ENCODE measurements at regions not wholly inside any gene's neighbourhood (a gene's known extent, or its start where the extent isn't known, plus 50 kb on each side); places are given as distances from the start of the nearest gene placed in this dataset.
"Not testable (repeated sequence)": the region's sequence is repeated elsewhere in the genome, so short reads cannot be mapped to it uniquely, and the experiment has no call there.

- not testable (repeated sequence) for H3K27ac ChIP-seq (ENCODE audit: low read depth in 2 of 2, low read length in 2 of 2); H3K36me3 ChIP-seq (ENCODE audit: control insufficient read depth in 2 of 2, insufficient read depth in 2 of 2, low read length in 2 of 2); H3K27me3 ChIP-seq (ENCODE audit: control insufficient read depth in 2 of 2, insufficient read depth in 2 of 2, low read length in 2 of 2); H3K4me3 ChIP-seq (ENCODE audit: low read length in 2 of 2); H3K9me3 ChIP-seq (ENCODE audit: control insufficient read depth in 2 of 2, low read length in 2 of 2); H3K9ac ChIP-seq (ENCODE audit: low read depth in 1 of 2, low read length in 2 of 2); H3K4me1 ChIP-seq (ENCODE audit: control insufficient read depth in 2 of 2, insufficient read depth in 2 of 2, low read length in 2 of 2)
These were observed 188.9 kb downstream of the FASLG start for GRCh38 chr1:172847814-172848213.

- H3K9me3 ChIP-seq (ENCODE audit: control insufficient read depth in 2 of 2, low read length in 2 of 2) = no peaks in the 10 kb centered on the region
- no peak overlapping the region for H3K4me3 ChIP-seq (ENCODE audit: low read length in 2 of 2)
- no peaks in the 10 kb centered on the region for H3K36me3 ChIP-seq (ENCODE audit: control insufficient read depth in 2 of 2, insufficient read depth in 2 of 2, low read length in 2 of 2)
- H3K9ac ChIP-seq (ENCODE audit: low read depth in 1 of 2, low read length in 2 of 2) = no peak overlapping the region
- H3K27ac ChIP-seq (ENCODE audit: low read depth in 2 of 2, low read length in 2 of 2) = no peak overlapping the region
- H3K4me1 ChIP-seq (ENCODE audit: control insufficient read depth in 2 of 2, insufficient read depth in 2 of 2, low read length in 2 of 2) = peaks cover 0 to 4% of the 10 kb centered on the region in 2 donors
- no peaks in the 10 kb centered on the region for H3K27me3 ChIP-seq (ENCODE audit: control insufficient read depth in 2 of 2, insufficient read depth in 2 of 2, low read length in 2 of 2)
These were observed 190.8 kb downstream of the FASLG start for GRCh38 chr1:172849653-172850052.

- no peak overlapping the region for H3K4me3 ChIP-seq (ENCODE audit: low read length in 2 of 2)
- no peak overlapping the region for H3K27ac ChIP-seq (ENCODE audit: low read depth in 2 of 2, low read length in 2 of 2)
- no peaks in the 10 kb centered on the region for H3K27me3 ChIP-seq (ENCODE audit: control insufficient read depth in 2 of 2, insufficient read depth in 2 of 2, low read length in 2 of 2)
- no peaks in the 10 kb centered on the region for H3K4me1 ChIP-seq (ENCODE audit: control insufficient read depth in 2 of 2, insufficient read depth in 2 of 2, low read length in 2 of 2)
- H3K9me3 ChIP-seq (ENCODE audit: control insufficient read depth in 2 of 2, low read length in 2 of 2) = no peaks in the 10 kb centered on the region
- no peak overlapping the region for H3K9ac ChIP-seq (ENCODE audit: low read depth in 1 of 2, low read length in 2 of 2)
- no peaks in the 10 kb centered on the region for H3K36me3 ChIP-seq (ENCODE audit: control insufficient read depth in 2 of 2, insufficient read depth in 2 of 2, low read length in 2 of 2)
These were observed 192.2 kb downstream of the FASLG start for GRCh38 chr1:172851077-172851476.

DNA sequence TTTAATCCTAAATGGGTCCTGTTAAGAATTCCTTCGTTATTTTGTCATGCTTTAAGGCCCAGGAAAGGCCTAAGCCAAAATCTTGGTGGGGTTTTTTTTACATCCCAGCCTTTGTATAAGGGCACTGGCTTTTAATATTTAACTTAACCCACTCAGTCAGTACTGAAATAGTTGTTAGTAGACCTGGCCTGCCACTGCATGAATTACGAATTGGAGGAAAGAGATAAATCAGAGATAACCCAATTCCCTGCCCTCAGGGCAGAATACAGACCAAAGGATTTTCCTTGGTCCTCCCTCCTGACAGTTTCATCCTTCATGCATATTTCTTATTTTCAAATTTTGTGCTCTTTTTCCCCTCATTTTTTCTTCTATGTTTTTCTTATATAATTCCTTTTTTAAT, 193.0 kb downstream of the FASLG start:
- Histone ChIP-seq H3K4me3 (ENCODE audit: low read length in 2 of 2) (no peak overlapping the region), H3K27me3 (ENCODE audit: control insufficient read depth in 2 of 2, insufficient read depth in 2 of 2, low read length in 2 of 2) (no peaks in the 10 kb centered on the region), H3K27ac (ENCODE audit: low read depth in 2 of 2, low read length in 2 of 2) (no peak overlapping the region), H3K36me3 (ENCODE audit: control insufficient read depth in 2 of 2, insufficient read depth in 2 of 2, low read length in 2 of 2) (no peaks in the 10 kb centered on the region), H3K9ac (ENCODE audit: low read depth in 1 of 2, low read length in 2 of 2) (no peak overlapping the region), H3K9me3 (ENCODE audit: control insufficient read depth in 2 of 2, low read length in 2 of 2) (no peaks in the 10 kb centered on the region), H3K4me1 (ENCODE audit: control insufficient read depth in 2 of 2, insufficient read depth in 2 of 2, low read length in 2 of 2) (no peaks in the 10 kb centered on the region)

DNA sequence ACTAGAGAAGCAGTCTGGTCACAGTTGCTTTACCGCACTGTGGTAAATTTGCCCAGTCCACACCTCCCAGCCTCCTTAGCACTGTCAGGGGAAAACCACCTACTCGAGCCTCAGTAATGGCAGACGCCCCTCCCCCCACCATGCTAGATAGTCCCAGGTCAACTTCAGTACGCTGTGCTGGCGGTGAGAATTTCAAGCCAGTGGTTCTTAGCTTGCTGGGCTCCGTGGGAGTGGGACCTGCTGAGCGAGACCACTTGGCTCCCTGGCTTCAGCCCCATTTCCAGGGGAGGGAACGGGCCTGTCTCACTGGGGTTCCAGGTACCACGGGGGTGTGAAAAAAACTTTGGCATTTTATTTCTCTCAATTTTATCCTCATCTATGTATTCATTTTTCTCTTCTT, 194.8 kb downstream of the TNFSF18 start:
- H3K36me3 ChIP-seq (ENCODE audit: control insufficient read depth in 2 of 2, insufficient read depth in 2 of 2, low read length in 2 of 2); H3K4me3 ChIP-seq (ENCODE audit: low read length in 2 of 2); H3K4me1 ChIP-seq (ENCODE audit: control insufficient read depth in 2 of 2, insufficient read depth in 2 of 2, low read length in 2 of 2); H3K27me3 ChIP-seq (ENCODE audit: control insufficient read depth in 2 of 2, insufficient read depth in 2 of 2, low read length in 2 of 2); H3K27ac ChIP-seq (ENCODE audit: low read depth in 2 of 2, low read length in 2 of 2); H3K9me3 ChIP-seq (ENCODE audit: control insufficient read depth in 2 of 2, low read length in 2 of 2); H3K9ac ChIP-seq (ENCODE audit: low read depth in 1 of 2, low read length in 2 of 2): not testable (repeated sequence)

DNA sequence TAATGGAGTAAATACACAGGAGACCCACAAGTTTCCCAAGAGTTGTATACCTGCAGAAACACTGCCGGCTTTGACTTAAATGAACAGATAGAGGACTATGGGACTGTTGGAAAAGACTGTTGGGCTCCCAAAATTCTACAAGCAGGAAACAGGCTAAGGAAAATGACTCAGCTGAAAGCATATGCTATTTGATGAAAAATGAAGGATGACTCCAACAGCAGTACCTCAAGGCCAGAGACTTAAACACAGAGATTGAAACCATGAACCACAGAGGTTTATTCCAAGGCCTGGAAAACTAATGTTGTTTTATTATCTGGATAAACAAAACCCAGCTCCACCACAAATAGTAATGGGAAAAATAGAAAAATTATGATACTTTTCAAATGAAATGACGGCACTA, 187.7 kb downstream of the TNFSF18 start:
- no peak overlapping the region for H3K9ac ChIP-seq (ENCODE audit: low read depth in 1 of 2, low read length in 2 of 2)
- H3K36me3 ChIP-seq (ENCODE audit: control insufficient read depth in 2 of 2, insufficient read depth in 2 of 2, low read length in 2 of 2) = no peaks in the 10 kb centered on the region
- no peaks in the 10 kb centered on the region for H3K9me3 ChIP-seq (ENCODE audit: control insufficient read depth in 2 of 2, low read length in 2 of 2)
- H3K27me3 ChIP-seq (ENCODE audit: control insufficient read depth in 2 of 2, insufficient read depth in 2 of 2, low read length in 2 of 2) = no peaks in the 10 kb centered on the region
- no peak overlapping the region for H3K27ac ChIP-seq (ENCODE audit: low read depth in 2 of 2, low read length in 2 of 2)
- H3K4me1 ChIP-seq (ENCODE audit: control insufficient read depth in 2 of 2, insufficient read depth in 2 of 2, low read length in 2 of 2) = no peaks in the 10 kb centered on the region
- no peak overlapping the region for H3K4me3 ChIP-seq (ENCODE audit: low read length in 2 of 2)

GRCh38 chr1:172867216-172867818, 183.4 kb downstream of the TNFSF18 start:
- H3K36me3 ChIP-seq (ENCODE audit: control insufficient read depth in 2 of 2, insufficient read depth in 2 of 2, low read length in 2 of 2) = no peaks in the 10 kb centered on the region
- no peaks in the 10 kb centered on the region for H3K4me1 ChIP-seq (ENCODE audit: control insufficient read depth in 2 of 2, insufficient read depth in 2 of 2, low read length in 2 of 2)
- no peak overlapping the region for H3K27ac ChIP-seq (ENCODE audit: low read depth in 2 of 2, low read length in 2 of 2)
- no peak overlapping the region for H3K9ac ChIP-seq (ENCODE audit: low read depth in 1 of 2, low read length in 2 of 2)
- no peaks in the 10 kb centered on the region for H3K27me3 ChIP-seq (ENCODE audit: control insufficient read depth in 2 of 2, insufficient read depth in 2 of 2, low read length in 2 of 2)
- no peaks in the 10 kb centered on the region for H3K9me3 ChIP-seq (ENCODE audit: control insufficient read depth in 2 of 2, low read length in 2 of 2)
- no peak overlapping the region for H3K4me3 ChIP-seq (ENCODE audit: low read length in 2 of 2)

- Histone ChIP-seq H3K36me3 (ENCODE audit: control insufficient read depth in 2 of 2, insufficient read depth in 2 of 2, low read length in 2 of 2) (no peaks in the 10 kb centered on the region), H3K9ac (ENCODE audit: low read depth in 1 of 2, low read length in 2 of 2) (no peak overlapping the region), H3K27me3 (ENCODE audit: control insufficient read depth in 2 of 2, insufficient read depth in 2 of 2, low read length in 2 of 2) (no peaks in the 10 kb centered on the region), H3K4me1 (ENCODE audit: control insufficient read depth in 2 of 2, insufficient read depth in 2 of 2, low read length in 2 of 2) (no peaks in the 10 kb centered on the region), H3K9me3 (ENCODE audit: control insufficient read depth in 2 of 2, low read length in 2 of 2) (no peaks in the 10 kb centered on the region), H3K27ac (ENCODE audit: low read depth in 2 of 2, low read length in 2 of 2) (no peak overlapping the region), H3K4me3 (ENCODE audit: low read length in 2 of 2) (no peak overlapping the region)
These were observed 179.7 kb downstream of the TNFSF18 start for GRCh38 chr1:172870901-172871606.

- H3K36me3 ChIP-seq (ENCODE audit: control insufficient read depth in 2 of 2, insufficient read depth in 2 of 2, low read length in 2 of 2) = no peaks in the 10 kb centered on the region
- H3K27ac ChIP-seq (ENCODE audit: low read depth in 2 of 2, low read length in 2 of 2) = no peak overlapping the region
- no peaks in the 10 kb centered on the region for H3K27me3 ChIP-seq (ENCODE audit: control insufficient read depth in 2 of 2, insufficient read depth in 2 of 2, low read length in 2 of 2)
- H3K4me1 ChIP-seq (ENCODE audit: control insufficient read depth in 2 of 2, insufficient read depth in 2 of 2, low read length in 2 of 2) = no peaks in the 10 kb centered on the region
- H3K9me3 ChIP-seq (ENCODE audit: control insufficient read depth in 2 of 2, low read length in 2 of 2) = no peaks in the 10 kb centered on the region
- H3K9ac ChIP-seq (ENCODE audit: low read depth in 1 of 2, low read length in 2 of 2) = no peak overlapping the region
- no peak overlapping the region for H3K4me3 ChIP-seq (ENCODE audit: low read length in 2 of 2)
These were observed 175.8 kb downstream of the TNFSF18 start for GRCh38 chr1:172874950-172875349.

DNA sequence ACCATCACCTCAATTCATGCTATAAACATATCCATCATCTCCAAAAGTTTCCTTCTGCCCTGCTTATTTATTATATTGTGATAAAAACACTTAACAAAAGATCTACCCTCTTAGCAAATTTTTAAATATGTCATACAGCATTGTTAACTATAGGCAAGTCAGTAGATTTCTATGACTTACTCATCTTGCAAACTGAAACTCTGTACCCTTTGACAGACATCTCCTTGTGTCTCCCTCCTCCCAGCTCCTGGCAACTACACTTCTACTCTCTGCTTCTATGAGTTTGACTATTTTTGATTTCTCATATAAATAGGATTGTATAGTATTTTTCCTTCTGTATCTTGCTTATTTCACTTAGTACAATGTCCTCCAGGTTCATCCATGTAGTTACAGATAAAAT, 174.8 kb downstream of the TNFSF18 start:
- no peaks in the 10 kb centered on the region for H3K36me3 ChIP-seq (ENCODE audit: control insufficient read depth in 2 of 2, insufficient read depth in 2 of 2, low read length in 2 of 2)
- no peak overlapping the region for H3K4me3 ChIP-seq (ENCODE audit: low read length in 2 of 2)
- no peaks in the 10 kb centered on the region for H3K9me3 ChIP-seq (ENCODE audit: control insufficient read depth in 2 of 2, low read length in 2 of 2)
- no peaks in the 10 kb centered on the region for H3K4me1 ChIP-seq (ENCODE audit: control insufficient read depth in 2 of 2, insufficient read depth in 2 of 2, low read length in 2 of 2)
- no peak overlapping the region for H3K27ac ChIP-seq (ENCODE audit: low read depth in 2 of 2, low read length in 2 of 2)
- no peaks in the 10 kb centered on the region for H3K27me3 ChIP-seq (ENCODE audit: control insufficient read depth in 2 of 2, insufficient read depth in 2 of 2, low read length in 2 of 2)
- no peak overlapping the region for H3K9ac ChIP-seq (ENCODE audit: low read depth in 1 of 2, low read length in 2 of 2)

All from mucosa of rectum (tissue), 2 donors.